ENCODE measurements at regions not wholly inside any gene's neighbourhood (a gene's known extent, or its start where the extent isn't known, plus 50 kb on each side); places are given as distances from the start of the nearest gene placed in this dataset.

DNA sequence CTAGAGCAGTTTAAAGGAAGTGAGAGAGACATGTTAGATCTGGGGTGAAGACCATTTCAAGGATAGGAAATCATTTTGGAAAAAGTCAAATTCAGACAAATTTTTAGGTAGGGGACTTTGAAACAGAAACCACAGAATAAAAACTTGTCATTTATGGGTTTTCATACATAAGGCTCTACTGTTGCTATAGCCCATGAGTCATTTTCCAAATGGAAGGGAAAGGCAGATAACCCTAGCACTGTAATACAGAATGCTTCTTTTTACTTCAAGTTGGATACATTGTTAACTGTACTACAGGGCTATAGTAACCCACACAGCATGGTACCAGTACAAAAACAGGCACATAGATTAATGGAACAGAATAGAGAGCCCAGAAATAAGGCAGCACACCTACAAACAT, 455.4 kb downstream of the EBF1 start:
- DNase-seq: no peak

DNA sequence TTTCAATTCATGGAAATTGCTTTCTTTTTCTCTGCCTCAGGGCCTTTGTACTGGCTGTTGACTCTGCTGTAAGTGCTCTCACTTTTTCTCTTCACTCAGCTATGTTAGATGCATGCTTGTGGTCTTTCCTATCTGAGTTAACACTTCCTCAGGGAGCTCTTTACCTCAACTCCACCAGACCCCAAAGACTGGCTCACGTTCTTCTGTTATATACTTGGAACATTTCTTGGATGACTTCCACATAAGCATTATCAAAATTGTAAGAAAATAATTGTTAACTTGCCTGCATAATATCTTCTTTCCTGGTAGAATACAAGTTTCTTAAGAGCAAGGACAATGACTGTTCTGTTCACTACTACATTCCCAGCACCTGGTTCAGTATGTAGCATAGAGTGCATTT, 455.9 kb downstream of the EBF1 start:
- DNase-seq: no peak

DNA sequence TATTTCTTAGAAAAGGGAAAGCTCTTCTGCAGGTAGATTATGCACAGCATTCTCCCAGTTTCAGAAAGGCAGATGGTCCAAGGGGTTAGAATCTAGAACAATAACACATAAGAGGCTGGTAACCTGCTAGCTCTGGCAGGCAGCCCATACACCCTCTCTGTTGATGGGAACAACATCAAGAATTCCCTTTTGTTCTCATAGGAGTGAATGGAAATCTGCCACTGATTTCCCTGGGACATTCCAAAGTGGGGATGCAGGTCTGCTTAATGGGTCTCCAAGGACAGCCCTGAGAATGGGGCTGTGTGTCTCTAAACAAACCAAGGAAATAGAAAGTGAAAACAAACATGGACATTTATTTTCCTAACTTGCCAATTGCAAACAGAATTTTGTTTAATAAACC, 456.8 kb downstream of the EBF1 start:
- no peak for DNase-seq

DNA sequence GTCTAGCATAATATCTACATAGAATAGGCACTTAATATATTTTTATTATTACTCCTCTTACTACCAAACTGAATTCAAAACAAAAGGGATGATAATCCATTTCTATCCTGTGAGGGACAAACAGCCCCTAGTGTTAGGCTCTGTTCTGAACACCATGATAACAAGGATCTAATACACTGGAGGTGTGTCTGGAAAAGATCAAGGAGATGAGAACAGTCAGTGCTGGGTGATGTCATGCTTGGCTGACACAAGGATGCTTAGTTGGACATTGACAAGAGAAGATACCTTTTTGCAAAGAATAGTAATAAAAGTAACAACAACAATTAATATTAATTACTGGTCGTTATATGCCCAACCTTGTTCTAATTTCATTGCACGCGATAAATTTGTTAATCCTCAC, 458.7 kb downstream of the EBF1 start:
- no peak for DNase-seq

DNA sequence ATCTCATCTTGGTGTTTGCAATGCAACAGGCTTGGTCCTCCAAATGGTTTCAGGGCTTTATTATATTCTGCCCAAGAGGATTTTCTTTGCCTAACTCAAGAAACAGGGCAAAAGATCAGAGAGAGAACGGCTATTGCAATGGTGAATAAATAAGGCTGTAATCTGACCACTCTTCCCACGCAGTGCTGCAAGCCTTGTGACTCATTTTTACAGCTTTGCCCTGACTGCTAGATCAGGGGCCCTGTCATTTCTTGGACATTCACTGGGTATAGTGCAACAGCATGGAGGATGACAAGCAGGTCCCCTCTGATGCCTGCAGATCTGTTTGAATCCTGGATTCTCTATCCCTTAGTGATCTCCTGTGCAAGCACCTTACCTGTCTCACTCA, 459.1 kb downstream of the EBF1 start:
- DNase-seq: no peak

DNA sequence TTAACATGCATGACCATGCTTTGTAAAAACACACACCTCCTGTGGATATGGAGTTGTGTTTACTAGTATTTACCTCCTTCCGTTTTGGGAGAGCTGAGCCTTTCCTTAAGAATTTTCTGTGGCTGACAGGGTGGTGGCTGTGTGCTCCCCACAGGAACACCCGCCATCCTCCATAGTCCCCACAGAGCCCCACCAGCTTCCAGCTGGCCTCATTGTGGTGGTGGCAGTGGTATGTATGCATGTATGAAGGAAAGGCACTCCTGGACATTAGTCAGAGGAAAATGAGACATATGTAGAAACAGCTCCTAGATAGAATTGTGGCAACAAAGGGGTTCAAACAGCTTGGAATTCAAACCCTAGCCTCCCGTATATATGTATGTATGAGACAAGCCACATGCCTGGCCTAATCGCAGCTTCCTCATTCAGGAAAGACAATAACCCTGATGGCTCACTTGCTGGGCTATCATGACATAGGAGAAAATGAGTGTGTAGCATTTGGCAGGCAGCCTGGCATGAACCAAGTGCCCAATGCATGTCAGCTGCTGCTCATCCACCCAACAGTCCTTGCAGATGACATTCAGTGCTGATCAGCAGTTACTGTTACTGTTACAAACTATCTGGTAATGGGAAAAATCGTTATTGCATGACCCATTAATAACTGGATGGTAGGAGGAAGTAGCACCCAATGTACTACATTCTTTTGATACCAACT, 459.7 kb downstream of the EBF1 start:
- no peak for DNase-seq

DNA sequence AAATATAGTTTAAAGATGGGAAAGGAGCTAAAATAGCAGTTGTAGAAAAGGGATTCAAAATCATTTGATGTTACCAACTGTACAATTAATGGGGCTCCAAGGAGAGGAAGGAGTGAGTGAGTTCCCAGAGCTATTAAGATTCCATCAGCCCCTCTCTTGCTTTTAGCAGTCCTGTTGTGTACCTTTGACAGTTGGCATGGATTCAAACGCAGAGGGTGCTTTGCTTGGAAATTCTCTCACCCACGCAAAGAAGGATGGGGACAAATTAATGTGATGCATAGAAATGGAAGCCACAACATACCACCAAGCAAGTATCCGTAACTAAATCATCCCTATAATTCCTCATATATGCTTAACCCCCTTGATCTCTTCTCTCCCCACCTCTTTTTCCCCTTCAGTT, 461.3 kb downstream of the EBF1 start:
- no peak for DNase-seq

DNA sequence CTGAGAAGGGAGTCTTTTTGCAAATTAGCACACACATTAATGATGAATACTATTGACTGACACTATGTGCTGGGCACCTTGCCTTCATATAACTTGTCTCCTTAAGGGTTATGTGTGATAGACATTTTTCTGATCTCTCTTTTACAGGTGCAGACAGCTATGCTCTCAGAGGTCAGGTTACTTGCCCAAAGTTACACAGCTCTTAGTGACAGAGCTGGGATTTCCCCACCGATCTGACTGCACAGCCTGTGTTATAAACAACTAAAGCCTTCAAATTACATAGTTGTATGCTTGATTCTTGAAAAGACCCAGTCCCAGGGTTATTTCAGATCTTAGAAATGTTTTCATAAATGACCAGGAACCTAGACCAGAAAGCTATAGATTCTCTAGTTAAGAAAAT, 462.7 kb downstream of the EBF1 start:
- DNase-seq: no peak

DNA sequence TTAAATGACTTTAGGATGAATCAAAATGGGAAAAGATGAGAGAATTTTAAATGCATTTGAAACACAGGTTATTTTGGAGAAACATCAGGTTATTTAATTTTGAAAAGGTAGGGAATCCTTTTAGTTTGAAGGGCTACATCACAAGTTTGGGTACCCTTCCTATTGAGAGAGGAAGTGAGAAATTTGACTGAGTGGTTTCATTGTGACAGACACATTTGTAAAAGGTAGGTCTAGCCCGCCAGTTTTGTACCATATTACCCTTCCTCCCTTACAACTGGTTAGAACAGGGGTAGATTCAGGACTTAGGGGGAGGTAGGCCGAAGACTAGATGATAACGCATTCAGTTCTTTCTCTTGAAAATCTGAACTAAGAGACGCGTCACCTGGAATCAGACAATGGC, 464.2 kb downstream of the EBF1 start:
- no peak for DNase-seq

DNA sequence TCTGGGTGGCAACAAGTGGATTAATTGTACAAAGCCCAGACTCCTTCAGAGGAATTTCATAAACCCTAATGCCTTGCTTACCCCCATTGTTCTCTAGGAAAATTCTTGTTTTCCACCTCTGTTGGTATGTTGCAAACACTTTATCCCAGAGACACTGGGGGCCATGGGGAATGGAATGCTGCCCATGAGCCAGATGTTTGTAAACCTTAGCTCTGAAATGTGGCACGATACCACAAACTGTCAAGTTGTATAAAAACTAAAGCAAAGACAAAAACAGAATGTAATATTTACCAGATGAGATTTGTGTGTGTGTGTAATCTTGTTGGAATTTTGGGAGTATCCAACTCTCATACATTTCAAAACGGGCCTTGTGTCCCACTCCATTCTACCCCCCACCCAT, 465.0 kb downstream of the EBF1 start:
- no peak for DNase-seq

DNA sequence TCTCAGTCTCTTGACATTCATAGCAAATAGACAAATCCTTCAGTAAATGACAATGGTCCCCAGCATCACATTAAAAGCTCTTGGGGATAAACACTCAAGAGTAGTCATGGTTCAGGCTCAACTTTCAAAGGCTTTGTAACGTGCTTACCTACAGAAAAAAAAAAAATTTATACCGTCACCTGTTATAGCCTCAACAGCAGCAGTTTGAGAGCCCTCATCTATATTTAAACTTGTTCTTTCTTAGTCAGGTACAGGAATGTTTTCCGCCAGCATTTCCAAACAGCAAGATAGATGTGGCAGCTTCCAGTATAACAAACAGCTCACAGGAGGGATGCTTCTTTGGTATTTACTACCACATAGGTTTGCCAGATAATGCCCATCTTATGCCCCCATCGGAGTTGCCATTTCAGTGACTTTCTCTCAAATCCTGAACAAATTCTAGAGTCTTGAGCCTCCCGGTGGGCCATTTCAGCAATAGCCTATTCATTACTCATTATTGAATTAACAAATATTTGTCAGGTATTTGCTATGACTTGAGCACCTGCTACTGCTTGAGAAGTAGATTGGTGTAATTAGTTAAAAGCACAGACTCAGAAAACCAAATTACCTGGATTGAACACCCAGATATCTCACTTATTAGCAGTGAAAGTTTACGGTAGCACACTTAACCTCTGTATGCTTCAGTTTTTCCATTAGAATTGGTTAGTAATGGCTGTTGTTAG, 470.0 kb downstream of the EBF1 start:
- DNase-seq: no peak

DNA sequence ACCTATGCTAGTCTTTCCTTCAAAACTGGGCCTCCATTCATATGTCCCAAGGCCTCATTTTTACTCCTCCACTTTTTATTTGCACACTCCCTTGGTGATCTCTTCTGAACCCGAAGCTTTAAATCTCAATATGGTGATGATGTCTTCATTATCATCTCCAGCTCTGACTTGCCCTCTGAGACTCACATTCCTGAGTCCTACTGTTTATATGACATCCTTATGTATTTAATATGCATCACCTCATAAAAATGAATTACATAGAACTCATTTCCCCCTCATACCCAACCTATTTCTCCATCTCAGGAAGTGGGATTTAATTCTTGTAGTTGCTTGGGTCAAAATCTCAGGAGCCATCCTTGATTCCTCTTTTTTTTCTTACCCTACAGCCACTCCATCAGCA, 473.0 kb downstream of the EBF1 start:
- DNase-seq: no peak

DNA sequence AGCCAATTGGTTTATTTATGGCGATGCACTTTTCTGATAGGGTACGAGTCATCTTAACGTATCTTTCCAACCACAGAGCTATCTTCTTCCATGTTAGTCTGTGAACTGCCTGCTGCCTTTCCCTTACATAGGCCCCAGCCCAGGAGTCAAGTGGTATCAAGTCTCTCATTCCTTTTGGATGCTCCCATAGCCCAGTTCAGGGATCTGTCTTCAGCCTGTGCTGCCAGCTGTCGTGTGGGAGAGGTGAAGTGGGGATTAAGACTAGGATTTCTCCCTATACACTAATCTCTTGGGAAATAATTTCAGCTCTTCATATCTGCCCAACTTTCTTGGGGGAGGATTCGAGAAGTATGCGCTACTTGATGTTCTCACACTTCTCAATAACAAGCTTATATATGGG, 475.7 kb downstream of the EBF1 start:
- DNase-seq: no peak

DNA sequence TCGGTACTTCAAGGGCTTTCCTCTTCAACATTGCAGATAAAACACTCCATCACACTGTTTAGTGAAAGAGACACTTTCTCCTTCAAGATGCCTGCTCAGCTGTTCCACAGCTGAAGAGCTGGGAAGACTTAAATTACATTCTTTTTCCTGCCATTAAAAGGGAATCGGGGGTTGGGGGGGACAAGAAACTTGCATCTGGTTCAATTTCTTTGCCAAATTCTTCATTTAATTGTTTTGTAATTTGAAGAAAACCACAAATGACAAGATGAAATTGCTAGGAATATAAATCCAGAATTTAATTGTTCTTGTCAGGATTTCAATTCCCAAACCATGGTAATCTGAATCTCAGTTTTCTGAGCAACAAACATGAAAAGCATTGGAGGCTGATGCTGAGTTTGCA, 478.3 kb downstream of the EBF1 start:
- no peak for DNase-seq

DNA sequence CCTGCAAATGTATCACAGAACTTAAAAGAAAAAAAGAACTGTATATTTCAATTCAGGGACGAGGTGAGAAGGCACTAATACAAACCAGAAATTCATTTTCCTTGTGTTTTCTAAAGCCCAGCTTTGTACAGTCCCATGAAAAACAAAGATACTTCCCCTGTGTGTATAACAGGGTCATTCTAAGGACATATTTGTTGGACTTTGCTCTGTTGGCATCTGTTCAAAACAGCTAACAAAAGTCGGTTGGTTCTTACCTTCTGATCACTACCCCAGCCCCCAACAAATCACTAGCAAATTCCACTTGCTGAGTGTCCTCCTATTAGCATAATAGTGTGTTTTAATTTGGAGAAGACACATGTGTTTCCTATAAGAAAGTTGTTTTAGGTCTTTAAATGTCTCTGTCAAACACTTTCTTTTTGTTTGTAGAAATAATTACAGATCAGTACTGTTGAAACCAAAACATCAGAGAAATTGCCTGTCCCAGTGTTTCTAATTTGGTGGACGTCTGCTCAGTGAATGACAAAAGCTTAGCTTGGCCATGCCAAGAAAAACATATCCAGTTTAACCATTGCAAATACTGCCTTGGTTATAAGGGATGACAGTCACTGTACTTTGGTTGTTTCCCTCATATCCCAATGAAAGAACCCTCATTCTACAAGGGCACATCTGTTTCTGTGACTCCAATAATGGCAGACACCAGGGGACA, 480.5 kb downstream of the EBF1 start:
- DNase-seq: no peak

DNA sequence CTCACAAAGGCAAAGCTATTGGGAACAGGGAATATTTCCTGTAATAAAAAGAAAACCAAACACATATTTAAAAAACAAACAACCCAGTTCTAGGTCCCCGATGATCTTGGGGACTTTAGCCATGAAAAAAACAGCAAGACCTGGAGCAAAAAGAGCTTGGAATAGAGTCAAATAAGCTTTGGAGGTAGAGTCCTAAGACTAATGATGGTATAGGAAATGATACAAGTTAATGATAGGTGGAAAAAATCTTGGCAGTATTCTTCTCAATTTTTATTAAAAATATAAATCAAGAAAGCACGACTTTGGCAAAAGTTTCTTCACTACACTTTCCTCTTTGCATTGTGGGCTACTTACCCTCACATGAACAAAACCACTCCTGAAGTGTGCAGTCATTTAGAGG, 481.5 kb downstream of the EBF1 start:
- no peak for DNase-seq

DNA sequence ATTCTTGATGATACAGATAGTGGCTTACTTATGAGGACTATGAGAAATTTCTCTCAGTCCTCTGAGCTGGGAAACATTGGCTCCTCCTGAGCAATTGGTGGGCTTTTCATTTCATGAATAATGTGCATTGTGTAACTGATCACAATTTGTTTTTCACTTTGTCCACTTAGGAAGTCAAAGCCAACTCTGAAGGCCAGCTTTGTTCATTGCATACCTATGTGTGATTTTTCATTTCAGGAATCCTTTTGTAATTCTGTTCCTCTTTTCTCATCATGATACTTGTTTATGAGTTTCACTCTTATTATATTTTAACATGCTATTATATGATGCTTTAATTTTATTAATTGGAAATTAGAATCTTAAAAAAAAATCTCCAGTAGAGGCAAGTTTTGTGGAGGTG, 483.0 kb downstream of the EBF1 start:
- no peak for DNase-seq

DNA sequence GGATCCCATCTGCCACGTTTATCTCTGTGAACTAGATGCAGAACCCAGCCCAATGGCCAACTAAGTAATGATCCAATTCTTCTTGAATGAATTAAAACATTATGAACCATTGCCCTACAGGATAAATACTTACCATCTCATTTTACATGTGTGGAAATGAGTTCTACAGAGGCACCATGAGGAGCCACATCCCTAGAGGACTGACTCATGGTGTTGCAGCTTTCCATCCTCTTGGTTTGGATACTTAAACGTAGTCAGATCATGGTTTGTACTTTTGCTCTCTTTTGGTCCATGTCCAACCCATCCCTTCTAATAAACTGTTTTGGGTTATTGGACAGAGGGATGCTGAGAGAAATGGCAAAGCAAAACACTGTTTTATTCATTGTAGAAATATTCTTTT, 484.8 kb downstream of the EBF1 start:
- DNase-seq: no peak

DNA sequence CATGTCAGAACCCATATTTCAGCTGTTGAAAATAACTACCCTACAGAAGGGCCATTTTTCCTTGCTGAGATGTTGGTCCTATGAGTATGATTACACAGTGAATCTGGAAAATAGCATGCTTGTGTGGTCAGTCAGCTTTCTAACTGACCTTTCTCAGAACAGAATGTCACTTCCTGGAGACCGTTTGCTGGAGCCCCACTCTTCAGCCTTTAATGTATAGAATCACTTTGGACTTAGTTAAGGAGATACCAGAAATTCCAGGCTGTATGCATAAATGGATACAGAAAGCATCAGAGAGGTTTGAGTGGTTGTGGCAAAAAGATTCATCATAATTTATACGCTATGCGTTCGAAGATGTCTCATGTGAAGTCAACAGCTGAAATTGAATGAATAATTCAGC, 488.1 kb downstream of the EBF1 start:
- DNase-seq: no peak

DNA sequence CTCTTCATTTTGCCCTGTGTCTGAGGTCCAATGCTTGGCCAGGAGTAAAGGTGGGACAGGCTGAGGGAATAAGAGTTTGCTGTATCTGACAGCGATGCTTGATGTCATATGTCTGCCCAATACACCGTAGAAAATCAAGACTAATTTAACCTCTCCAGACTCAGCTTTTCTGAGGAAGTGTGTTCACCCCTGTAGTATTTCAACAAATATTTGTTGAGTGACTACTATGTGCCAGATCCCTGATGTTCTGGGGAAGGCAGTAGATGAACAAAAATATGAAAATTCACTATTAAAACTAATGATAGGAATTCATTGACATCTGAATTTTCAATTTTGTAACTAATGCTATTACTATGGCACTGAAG, 489.7 kb downstream of the EBF1 start:
- no peak for DNase-seq

DNA sequence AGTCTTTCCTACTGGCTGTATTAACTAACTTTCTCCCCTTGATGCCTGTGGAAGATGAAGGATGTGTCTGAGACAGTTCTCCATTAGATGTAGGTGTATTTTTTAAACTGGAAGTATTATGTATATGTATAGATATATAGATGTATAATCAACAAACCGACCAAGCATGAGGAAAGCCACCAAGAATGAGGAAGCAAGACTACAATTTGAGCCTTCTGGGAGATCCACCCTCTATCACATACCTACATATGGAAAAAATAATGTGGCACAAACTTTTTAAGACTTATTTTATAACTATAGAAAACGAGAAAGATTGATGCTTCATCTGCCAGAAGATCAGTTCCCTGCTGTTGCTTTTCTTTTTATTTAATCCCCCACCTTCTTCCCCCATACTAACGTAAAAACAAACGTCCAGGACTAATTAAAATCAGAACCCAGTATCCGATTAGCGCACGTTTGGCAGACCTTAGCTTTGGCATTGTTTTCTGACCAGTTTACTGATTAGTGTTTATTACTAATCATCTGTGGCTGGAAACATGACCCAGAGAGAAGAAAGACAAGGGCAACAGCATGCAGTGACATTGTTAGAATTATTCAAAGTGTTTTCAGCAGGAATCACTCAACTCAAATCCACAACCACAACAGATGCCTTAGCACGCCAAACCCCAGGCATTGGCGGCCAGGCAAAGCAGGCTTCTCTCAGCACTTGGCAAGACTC, 490.2 kb downstream of the EBF1 start:
- no peak for DNase-seq

DNA sequence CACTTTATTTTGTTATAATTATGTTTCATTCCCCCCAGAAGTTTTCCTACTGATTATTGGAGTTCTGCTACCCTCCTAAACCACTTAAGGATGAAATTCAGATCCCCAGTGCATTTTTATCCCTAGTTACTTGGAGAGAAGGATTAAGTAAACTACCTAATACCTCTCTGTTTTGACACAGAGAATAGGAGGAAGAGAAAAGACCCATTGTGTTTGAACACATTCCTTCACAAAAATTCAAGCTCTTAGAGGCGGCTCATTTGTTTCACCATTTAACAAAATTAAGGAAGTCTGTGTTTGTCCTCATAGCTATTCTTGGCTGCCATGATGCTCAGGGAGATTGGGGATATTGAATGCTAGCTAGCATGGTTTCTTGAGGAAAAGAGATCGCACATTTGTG, 492.6 kb downstream of the EBF1 start:
- no peak for DNase-seq

DNA sequence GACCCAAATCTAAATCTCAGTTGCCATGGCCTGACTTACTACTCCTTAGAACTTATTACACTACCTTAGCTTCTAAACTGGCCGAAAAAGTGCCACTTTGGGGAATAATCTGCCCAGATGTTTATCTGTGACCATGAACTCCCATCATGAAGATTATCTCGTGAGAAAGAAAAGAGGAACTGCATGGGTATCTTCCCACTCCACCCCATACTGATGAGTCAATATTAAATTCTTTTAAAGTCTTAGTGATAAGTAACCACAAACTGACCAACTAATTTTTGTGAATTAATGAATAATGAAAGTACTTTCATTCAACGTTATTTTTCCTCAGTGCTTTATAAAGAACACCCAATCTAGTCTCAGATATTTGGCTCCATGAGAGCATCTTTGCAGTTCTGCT, 493.5 kb downstream of the EBF1 start:
- DNase-seq: no peak

DNA sequence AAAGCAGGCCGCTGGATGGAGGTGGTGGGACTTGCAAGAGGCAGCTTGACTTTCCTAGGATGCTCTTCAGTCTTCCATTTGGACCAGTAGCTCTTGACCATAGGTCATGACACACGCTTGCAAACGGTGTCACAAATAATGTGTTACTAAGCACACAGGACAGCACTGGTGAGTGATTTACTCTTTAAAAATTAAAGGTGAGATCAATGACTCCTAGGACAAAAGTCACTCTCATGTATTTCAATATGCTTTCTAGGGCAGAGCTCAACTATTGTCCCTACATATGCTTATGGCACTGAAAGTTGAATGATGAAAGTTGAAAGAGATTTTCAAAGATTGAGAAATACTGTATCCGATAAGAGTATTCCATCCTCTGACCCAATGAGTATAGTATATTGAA, 496.7 kb downstream of the EBF1 start:
- DNase-seq: no peak
